DOHH2 (cell line): ENCODE measurements at regions not wholly inside any gene's neighbourhood (a gene's known extent, or its start where the extent isn't known, plus 50 kb on each side); places are given as distances from the start of the nearest gene placed in this dataset.

Experiments used
- H3F3A ChIP-seq: fragments of 200-600 bp; sonication (generic), shearing (Covaris generic); 2 replicates; pipeline ENCODE4 v1.6.0; 2016; ENCODE audit warnings: antibody characterized with exemption, mild to moderate bottlenecking; ENCODE audit not compliant: control insufficient read depth, insufficient read depth
- H3K27ac ChIP-seq: fragments of 200-600 bp; sonication (generic); 2 replicates; pipeline ENCODE4 v1.5.1; 2014; ENCODE audit warnings: low read depth, mild to moderate bottlenecking, low read length, moderate library complexity
- H3K27me3 ChIP-seq: fragments of 200-600 bp; sonication (generic); 2 replicates; pipeline ENCODE4 v1.6.1; 2014; ENCODE audit warnings: mild to moderate bottlenecking, low read length, mixed read lengths; ENCODE audit not compliant: control insufficient read depth
- H3K36me3 ChIP-seq: fragments of 200-600 bp; sonication (generic); 2 replicates; pipeline ENCODE4 v1.6.1; 2014; ENCODE audit warnings: mild to moderate bottlenecking, low read length, moderate library complexity, mixed read lengths; ENCODE audit not compliant: control insufficient read depth
- H3K4me1 ChIP-seq: fragments of 200-600 bp; sonication (generic); 2 replicates; pipeline ENCODE4 v1.6.1; 2014; ENCODE audit warnings: mild to moderate bottlenecking, low read length, mixed read lengths; ENCODE audit not compliant: control insufficient read depth
- H3K4me2 ChIP-seq: fragments of 200-600 bp; sonication (generic); 2 replicates; pipeline ENCODE4 v1.6.0; 2014; ENCODE audit warnings: mild to moderate bottlenecking, low read length, moderate library complexity
- H3K4me3 ChIP-seq: fragments of 200-600 bp; sonication (generic); 2 replicates; pipeline ENCODE4 v1.5.1; 2014; ENCODE audit warnings: mild to moderate bottlenecking, low read length, mixed read lengths
- H3K79me2 ChIP-seq: fragments of 200-600 bp; sonication (generic); 2 replicates; pipeline ENCODE4 v1.6.1; 2014; ENCODE audit warnings: mild to moderate bottlenecking, low read length, mixed read lengths; ENCODE audit not compliant: control insufficient read depth
- H3K9me2 ChIP-seq: fragments of 200-600 bp; sonication (generic); replicated peaks from 2 replicates; pipeline ENCODE4 v1.6.1; 2014; ENCODE audit warnings: mild to moderate bottlenecking, low read length, mixed read lengths; ENCODE audit not compliant: control insufficient read depth
- H3K9me3 ChIP-seq: fragments of 200-600 bp; sonication (generic); 2 replicates; pipeline ENCODE4 v1.6.1; 2014; ENCODE audit warnings: antibody characterized with exemption, low read length, mixed read lengths; ENCODE audit not compliant: control insufficient read depth, insufficient read depth
- H4K20me1 ChIP-seq: fragments of 200-600 bp; sonication (generic); 2 replicates; pipeline ENCODE4 v1.6.0; 2014; ENCODE audit warnings: low read depth, mild to moderate bottlenecking, antibody characterized with exemption, low read length, moderate library complexity; ENCODE audit not compliant: control insufficient read depth, insufficient read depth
- EZH2phosphoT487 ChIP-seq: fragments of 200-600 bp; sonication (generic); IDR thresholded peaks from 2 replicates; pipeline ENCODE4 v1.6.1; 2017; ENCODE audit warnings: borderline replicate concordance, mild to moderate bottlenecking, antibody characterized with exemption, low read length, moderate library complexity, mixed read lengths
- TF ChIP-seq, protein P1 (sequence below): fragments of 200-600 bp; sonication (generic); IDR thresholded peaks from one replicate; pipeline ENCODE4 v1.5.1; 2014; ENCODE audit warnings: antibody characterized with exemption, mild to moderate bottlenecking, low read depth, low read length; ENCODE audit not compliant: poor library complexity, severe bottlenecking

DNA sequence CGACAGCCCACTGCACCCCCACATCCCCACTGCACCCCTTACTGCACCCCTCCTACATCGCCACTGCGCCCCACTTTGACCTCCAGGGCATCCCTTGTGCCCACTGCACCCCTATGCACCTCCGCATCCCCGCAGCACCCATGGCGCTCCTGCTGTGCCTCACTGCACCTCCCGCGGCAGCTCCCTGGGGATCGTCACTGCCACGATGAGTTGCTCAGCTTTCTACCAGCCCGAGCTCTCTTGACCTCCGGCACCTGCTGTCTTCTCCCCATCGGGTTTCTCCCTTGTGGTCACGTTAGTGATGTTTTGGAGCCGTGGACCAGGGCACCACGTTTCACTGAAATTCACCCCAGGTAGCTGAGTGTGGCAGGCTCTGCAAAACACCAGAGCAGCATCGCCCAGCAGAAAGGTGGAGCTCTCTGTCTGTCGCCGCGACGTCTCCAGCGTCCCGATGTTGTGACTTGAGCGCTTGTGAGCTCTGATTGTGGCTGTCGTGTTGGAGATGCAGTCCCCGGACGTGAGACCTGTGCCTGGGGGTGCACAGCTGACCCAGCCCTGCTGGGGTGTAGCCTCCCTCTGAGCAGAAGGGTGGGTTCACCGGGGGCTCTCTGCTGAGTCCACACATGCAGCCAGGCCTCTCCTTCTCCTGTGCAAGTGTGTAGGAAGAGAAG is 147.7 kb downstream of the DNAJB6 start:
- no peaks in the 10 kb centered on the region for H3K27me3 ChIP-seq
- H3K36me3 ChIP-seq = no peaks in the 10 kb centered on the region
- H3K4me3 ChIP-seq = no peak overlapping the region
- no peak overlapping the region for H3K4me2 ChIP-seq
- no peaks in the 10 kb centered on the region for H3K4me1 ChIP-seq
- no peaks in the 10 kb centered on the region for H3K9me2 ChIP-seq
- TF ChIP-seq EZH2phosphoT487 = no peak
- TF ChIP-seq, protein P1, sequence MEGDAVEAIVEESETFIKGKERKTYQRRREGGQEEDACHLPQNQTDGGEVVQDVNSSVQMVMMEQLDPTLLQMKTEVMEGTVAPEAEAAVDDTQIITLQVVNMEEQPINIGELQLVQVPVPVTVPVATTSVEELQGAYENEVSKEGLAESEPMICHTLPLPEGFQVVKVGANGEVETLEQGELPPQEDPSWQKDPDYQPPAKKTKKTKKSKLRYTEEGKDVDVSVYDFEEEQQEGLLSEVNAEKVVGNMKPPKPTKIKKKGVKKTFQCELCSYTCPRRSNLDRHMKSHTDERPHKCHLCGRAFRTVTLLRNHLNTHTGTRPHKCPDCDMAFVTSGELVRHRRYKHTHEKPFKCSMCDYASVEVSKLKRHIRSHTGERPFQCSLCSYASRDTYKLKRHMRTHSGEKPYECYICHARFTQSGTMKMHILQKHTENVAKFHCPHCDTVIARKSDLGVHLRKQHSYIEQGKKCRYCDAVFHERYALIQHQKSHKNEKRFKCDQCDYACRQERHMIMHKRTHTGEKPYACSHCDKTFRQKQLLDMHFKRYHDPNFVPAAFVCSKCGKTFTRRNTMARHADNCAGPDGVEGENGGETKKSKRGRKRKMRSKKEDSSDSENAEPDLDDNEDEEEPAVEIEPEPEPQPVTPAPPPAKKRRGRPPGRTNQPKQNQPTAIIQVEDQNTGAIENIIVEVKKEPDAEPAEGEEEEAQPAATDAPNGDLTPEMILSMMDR = no peak
- no peak overlapping the region for H3K27ac ChIP-seq
- peaks cover 14% of the 10 kb centered on the region; the same call in 1 of the 2 replicates for H3K9me3 ChIP-seq
- H4K20me1 ChIP-seq = no peaks in the 10 kb centered on the region
- H3K79me2 ChIP-seq = no peaks in the 10 kb centered on the region
- peaks cover 7% of the 10 kb centered on the region for H3F3A ChIP-seq

DNA sequence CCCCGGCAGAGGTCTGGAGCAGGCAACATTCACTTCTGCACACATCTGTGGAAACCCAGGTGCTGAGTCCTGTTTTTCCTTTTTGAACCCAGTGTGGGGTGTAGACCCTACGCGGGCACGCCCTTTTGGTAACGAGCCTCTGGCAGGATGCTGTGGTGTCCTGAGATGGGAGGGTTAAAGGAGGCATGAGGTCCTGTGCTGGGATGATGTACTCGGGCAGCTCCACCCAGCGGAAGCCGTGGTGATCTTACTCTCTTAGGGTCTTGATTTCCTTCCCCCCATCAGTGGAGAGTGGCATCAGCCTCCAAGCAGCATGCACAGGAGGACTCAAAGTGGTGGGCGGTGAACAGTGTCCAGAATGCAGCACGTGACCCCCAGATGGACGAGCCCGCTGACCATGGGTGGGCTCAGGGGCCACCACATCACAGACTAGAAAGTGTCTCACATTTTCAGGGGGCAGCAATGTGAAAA is 148.6 kb downstream of the DNAJB6 start:
- Histone ChIP-seq H3K9me3 (peaks cover 14% of the 10 kb centered on the region; the same call in 1 of the 2 replicates), H3K4me3 (no peak overlapping the region), H3K36me3 (no peaks in the 10 kb centered on the region), H3K4me1 (peaks cover 2% of the 10 kb centered on the region), H3K27ac (no peak overlapping the region), H3F3A (peaks cover 7% of the 10 kb centered on the region), H3K9me2 (no peaks in the 10 kb centered on the region), H3K4me2 (no peak overlapping the region), H3K27me3 (no peaks in the 10 kb centered on the region), H4K20me1 (no peaks in the 10 kb centered on the region), H3K79me2 (no peaks in the 10 kb centered on the region)
- TF ChIP-seq EZH2phosphoT487 = no peak
- TF ChIP-seq, protein P1 = no peak

DNA sequence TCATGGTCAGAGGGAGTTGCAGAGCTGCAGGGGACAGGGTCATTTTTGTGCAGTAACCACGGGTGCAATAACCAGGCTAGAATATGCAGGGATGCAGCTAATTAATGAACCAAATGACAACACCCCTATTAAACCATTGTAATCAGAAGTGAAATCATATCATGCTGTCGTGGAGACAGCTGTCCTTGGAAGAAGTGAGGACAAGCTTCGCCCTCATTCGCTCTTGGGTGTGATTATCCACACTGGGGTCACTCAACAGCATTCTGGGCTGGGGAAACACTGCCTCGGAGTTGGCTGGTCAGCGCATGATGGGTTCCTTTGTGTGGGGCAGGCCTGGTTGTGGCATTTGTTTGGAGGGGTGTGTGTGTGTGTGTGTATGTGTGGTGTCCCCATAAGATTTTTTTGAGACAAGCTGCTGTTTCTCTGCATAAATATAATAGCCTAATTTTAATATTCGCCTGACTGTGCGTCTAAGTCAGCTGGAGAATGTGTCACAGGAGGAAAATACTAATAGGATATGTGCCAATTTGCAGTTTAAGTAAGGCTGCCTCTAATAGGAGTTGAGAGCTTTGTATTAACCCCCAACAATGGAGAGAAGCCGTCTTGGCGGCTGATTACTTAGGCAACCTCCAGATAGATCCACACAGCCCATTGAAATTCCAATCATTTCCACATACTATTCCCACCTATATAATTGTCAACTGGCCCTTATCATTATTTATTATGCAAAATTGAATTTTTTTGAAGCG is 149.4 kb downstream of the DNAJB6 start:
- Histone ChIP-seq H3K36me3 (no peaks in the 10 kb centered on the region), H3K4me1 (peaks cover 10% of the 10 kb centered on the region), H3K4me2 (no peak overlapping the region), H3K79me2 (no peaks in the 10 kb centered on the region), H3K4me3 (no peak overlapping the region), H3K27me3 (no peaks in the 10 kb centered on the region), H3K9me2 (no peaks in the 10 kb centered on the region), H3K9me3 (peaks cover 14% of the 10 kb centered on the region), H4K20me1 (no peaks in the 10 kb centered on the region), H3K27ac (no peak overlapping the region), H3F3A (peaks cover 7% of the 10 kb centered on the region)
- TF ChIP-seq, protein P1 = no peak
- no peak for TF ChIP-seq EZH2phosphoT487
